Right lobe of liver (tissue), 6 donors: ENCODE measurements at regions not wholly inside any gene's neighbourhood (a gene's known extent, or its start where the extent isn't known, plus 50 kb on each side); places are given as distances from the start of the nearest gene placed in this dataset.

Experiments
- ATAC-seq, 4 donors: fragments of 200-7000 bp; cut with Tn5 transposase; one replicate each; pipeline ENCODE4 v1.9.1; 2020; ENCODE audit warnings: mild to moderate bottlenecking in 4 of 4, moderate library complexity in 4 of 4
- DNase-seq, 3 donors: peaks; one replicate each; pipeline ENCODE4 v3.0.0-alpha.2; 2020
- H3K27ac ChIP-seq, 3 donors: fragments of 200-600 bp; one replicate each; pipeline ENCODE4 v1.8.0; 2022
- H3K27me3 ChIP-seq, 2 donors: fragments of 200-600 bp; one replicate each; pipeline ENCODE4 v1.8.0; 2022
- H3K36me3 ChIP-seq, 4 donors: fragments of 200-600 bp; sonication (generic) in 1 of 4; one replicate each; pipeline versions ENCODE4 v1.5.1 to v1.8.0; 2017 to 2022; ENCODE audit warnings: control low read depth in 1 of 4
- H3K4me1 ChIP-seq, 4 donors: fragments of 200-600 bp; sonication (generic) in 1 of 4; one replicate each; pipeline versions ENCODE4 v1.5.1 to v1.8.0; 2017 to 2022; ENCODE audit warnings: control low read depth in 1 of 4
- H3K4me3 ChIP-seq, 3 donors: fragments of 200-600 bp; one replicate each; pipeline ENCODE4 v1.8.0; 2022
- H3K9me3 ChIP-seq, 4 donors: fragments of 200-600 bp; sonication (generic) in 1 of 4; one replicate each; pipeline versions ENCODE4 v1.5.1 to v1.8.0; 2017 to 2022; ENCODE audit warnings: control low read depth in 1 of 4
- POLR2A ChIP-seq: fragments of 450-650 bp; IDR thresholded peaks from one replicate; pipeline ENCODE4 v1.6.1; 2017; ENCODE audit warnings: antibody characterized with exemption, mild to moderate bottlenecking
- WGBS: methylation state at CpG from one replicate; pipeline ENCODE4 v1.1.6; 2018; ENCODE audit warnings: low coverage, low lambda C conversion rate; ENCODE audit not compliant: insufficient coverage; ENCODE audit errors: missing lambda C conversion rate; 5-methylcytosine and 5-hydroxymethylcytosine counted together
- intact Hi-C, 2 donors: fragments of 100-400 bp; cut with DNase I; formaldehyde crosslinking; loops; one replicate each; pipeline versions ENCODE4 v1.11.2 to v1.14.1; 2022
- TF ChIP-seq, protein P1 (sequence below), 4 donors: fragments of 200-600 bp in 3 of 4; fragments of 450-650 bp in 1 of 4; IDR thresholded peaks; one replicate each; pipeline versions ENCODE4 v1.5.1 to v1.8.0; 2016 to 2022; ENCODE audit warnings: antibody characterized with exemption in 4 of 4, mild to moderate bottlenecking in 2 of 4
- donor health status: DM: no; HTN: yes; CAD: no.
- donor health status: DM: no; HTN: no; CAD: no.
- donor health status: DM: no; HTN: no; CAD: no.
- donor health status: DM: no; HTN: yes; CAD: no.
- donor health status: DM: no; HTN: yes; CAD: no.

DNA sequence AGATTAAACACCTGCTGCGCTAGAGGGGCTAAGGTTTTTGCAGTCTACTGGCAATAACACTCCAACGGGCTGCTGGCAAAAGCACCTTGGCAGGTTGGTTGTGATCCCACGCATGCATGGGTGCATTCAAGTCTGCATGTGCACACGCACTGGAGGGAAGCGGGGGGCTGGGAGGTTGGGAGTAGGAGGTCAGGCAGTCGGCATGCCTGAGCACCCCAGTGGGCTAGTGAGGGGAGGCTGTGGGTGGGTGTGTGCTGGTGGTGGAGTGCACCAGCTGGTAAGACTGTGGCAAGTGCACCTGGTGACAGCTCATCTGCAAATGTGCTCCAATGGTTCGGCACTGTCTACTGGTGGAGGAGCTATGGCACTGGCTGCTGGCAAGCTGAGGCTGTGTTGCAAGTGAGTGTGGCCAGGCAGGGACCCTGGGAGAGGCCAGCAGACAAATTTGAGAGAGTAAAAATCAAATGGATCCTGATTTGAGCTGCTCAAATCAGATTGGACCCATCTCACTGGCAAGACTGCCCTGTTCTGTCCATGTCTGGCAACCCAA, 460.6 kb upstream of the DSEL start:
- Histone ChIP-seq H3K4me1 (no peaks in the 10 kb centered on the region), H3K36me3 (no peaks in the 10 kb centered on the region), H3K27ac (no peak overlapping the region), H3K9me3 (no peaks in the 10 kb centered on the region), H3K4me3 (no peak overlapping the region), H3K27me3 (no peaks in the 10 kb centered on the region)
- TF ChIP-seq POLR2A, result no peak
- TF ChIP-seq, protein P1, sequence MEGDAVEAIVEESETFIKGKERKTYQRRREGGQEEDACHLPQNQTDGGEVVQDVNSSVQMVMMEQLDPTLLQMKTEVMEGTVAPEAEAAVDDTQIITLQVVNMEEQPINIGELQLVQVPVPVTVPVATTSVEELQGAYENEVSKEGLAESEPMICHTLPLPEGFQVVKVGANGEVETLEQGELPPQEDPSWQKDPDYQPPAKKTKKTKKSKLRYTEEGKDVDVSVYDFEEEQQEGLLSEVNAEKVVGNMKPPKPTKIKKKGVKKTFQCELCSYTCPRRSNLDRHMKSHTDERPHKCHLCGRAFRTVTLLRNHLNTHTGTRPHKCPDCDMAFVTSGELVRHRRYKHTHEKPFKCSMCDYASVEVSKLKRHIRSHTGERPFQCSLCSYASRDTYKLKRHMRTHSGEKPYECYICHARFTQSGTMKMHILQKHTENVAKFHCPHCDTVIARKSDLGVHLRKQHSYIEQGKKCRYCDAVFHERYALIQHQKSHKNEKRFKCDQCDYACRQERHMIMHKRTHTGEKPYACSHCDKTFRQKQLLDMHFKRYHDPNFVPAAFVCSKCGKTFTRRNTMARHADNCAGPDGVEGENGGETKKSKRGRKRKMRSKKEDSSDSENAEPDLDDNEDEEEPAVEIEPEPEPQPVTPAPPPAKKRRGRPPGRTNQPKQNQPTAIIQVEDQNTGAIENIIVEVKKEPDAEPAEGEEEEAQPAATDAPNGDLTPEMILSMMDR (IDR thresholded peaks at IDR 0.05), result no peak
- ATAC-seq (no peak), DNase-seq (no peak)
- WGBS, result 59% methylated on average over 5 of the region's 7 CpGs
- intact Hi-C loops, result no loop called here

DNA sequence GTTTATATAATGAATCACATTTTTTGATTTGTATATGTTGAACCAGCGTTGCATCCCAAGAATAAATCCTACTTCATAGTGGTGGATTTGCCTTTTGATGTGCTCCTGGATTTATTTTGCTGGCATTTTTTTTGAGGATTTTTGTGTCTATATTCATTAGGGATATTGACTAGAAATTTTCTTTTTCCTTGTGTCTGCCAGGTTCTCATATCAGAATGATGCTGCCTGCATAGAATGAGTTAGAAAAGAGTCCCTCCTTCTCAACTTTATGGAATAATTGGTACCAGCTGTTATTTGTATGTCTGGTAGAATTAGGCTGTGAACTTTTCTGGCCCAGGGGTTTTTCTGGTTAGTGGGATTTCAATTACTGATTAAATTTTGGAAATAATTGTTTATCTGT, 457.4 kb upstream of the DSEL start:
- Histone ChIP-seq H3K9me3 (no peaks in the 10 kb centered on the region), H3K4me3 (no peak overlapping the region), H3K27ac (no peak overlapping the region), H3K36me3 (no peaks in the 10 kb centered on the region), H3K27me3 (no peaks in the 10 kb centered on the region), H3K4me1 (no peaks in the 10 kb centered on the region)
- WGBS, result 53% methylated on average over 1 of the region's 1 CpG
- DNase-seq (no peak), ATAC-seq (no peak)
- no peak for TF ChIP-seq POLR2A
- intact Hi-C loops, result no loop called here

DNA sequence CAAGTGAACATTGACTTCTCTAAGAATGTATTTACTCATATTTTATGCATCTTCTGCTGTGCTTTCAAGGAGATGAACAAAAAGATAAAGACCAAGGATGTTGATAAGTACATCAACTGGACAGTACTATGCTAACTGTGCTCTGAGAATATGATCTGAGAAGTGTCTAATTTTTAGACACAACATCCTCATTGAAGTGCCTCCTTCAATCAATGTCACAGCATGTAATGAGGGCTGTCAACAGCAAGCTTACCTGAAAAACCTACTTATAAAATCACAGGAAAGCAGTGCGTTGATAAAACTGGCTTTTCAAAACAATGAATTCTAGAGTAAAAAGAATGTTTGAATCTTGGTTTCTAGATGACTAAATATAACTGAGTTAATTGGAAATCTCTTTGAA, 452.9 kb upstream of the DSEL start:
- whole genome bisulfite sequencing, result 63% methylated on average over 1 of the region's 1 CpG
- H3K27me3 ChIP-seq, result no peaks in the 10 kb centered on the region
- intact Hi-C loops, result no loop called here
- no peak overlapping the region for H3K4me3 ChIP-seq
- TF ChIP-seq, protein P1 (IDR thresholded peaks at IDR 0.05), result no peak
- no peak for TF ChIP-seq POLR2A
- no peaks in the 10 kb centered on the region for H3K36me3 ChIP-seq
- no peaks in the 10 kb centered on the region for H3K9me3 ChIP-seq
- H3K4me1 ChIP-seq, result no peaks in the 10 kb centered on the region
- DNase-seq, result no peak
- H3K27ac ChIP-seq, result no peak overlapping the region
- ATAC-seq, result no peak

DNA sequence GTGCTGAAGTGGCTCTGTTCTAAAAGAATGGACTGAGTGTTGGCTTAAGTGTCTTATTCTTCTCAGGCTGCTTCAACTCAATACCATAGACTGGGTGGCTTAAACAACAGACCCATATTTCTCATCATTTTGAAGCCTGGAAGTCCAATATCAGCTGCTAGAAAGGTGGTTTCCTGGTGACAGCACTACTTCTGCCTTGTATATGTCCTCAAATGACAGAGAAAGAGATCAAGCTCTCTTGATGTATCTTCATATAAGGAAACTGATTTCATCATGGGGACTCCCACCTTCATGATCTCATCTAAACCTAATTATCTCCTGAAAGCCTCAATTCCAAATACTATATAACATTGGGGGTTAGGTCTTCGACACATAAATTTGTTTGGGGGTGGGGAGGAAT, 449.7 kb upstream of the DSEL start:
- Histone ChIP-seq H3K4me1 (no peaks in the 10 kb centered on the region), H3K9me3 (no peaks in the 10 kb centered on the region), H3K27ac (no peak overlapping the region), H3K4me3 (no peak overlapping the region), H3K27me3 (no peaks in the 10 kb centered on the region), H3K36me3 (no peaks in the 10 kb centered on the region)
- intact Hi-C loops, result no loop called here
- DNase-seq (no peak), ATAC-seq (no peak)
- WGBS, result 62% methylated on average over 1 of the region's 1 CpG
- TF ChIP-seq, protein P1 (IDR thresholded peaks at IDR 0.05), result no peak
- no peak for TF ChIP-seq POLR2A

DNA sequence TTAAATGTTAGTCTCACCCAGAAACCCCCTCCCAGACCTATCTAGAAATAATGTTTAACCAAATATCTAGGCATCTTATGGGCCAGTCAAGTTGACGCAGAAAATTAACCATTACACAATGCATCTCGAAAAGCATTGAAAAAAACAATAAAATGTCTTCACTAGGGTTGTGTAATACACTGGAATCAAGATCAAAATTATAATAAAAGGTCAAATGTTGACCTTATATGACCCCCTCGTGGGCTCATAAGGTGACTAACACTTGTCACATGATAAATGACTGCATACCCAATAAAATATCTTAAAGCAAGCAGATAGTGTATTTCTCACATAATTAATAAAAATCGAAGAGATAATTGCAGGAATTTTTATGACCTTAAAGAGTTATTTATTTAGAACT, 447.9 kb upstream of the DSEL start:
- ATAC-seq (no peak), DNase-seq (no peak)
- no peaks in the 10 kb centered on the region for H3K9me3 ChIP-seq
- WGBS, result 53% methylated on average over 4 of the region's 4 CpGs
- intact Hi-C loops, result no loop called here
- no peak for TF ChIP-seq POLR2A
- TF ChIP-seq, protein P1 (IDR thresholded peaks at IDR 0.05), result no peak
- no peaks in the 10 kb centered on the region for H3K27me3 ChIP-seq
- H3K4me1 ChIP-seq, result no peaks in the 10 kb centered on the region
- no peaks in the 10 kb centered on the region for H3K36me3 ChIP-seq
- H3K4me3 ChIP-seq, result no peak overlapping the region
- H3K27ac ChIP-seq, result no peak overlapping the region
